ENCODE measurements at regions not wholly inside any gene's neighbourhood (a gene's known extent, or its start where the extent isn't known, plus 50 kb on each side); places are given as distances from the start of the nearest gene placed in this dataset.

DNA sequence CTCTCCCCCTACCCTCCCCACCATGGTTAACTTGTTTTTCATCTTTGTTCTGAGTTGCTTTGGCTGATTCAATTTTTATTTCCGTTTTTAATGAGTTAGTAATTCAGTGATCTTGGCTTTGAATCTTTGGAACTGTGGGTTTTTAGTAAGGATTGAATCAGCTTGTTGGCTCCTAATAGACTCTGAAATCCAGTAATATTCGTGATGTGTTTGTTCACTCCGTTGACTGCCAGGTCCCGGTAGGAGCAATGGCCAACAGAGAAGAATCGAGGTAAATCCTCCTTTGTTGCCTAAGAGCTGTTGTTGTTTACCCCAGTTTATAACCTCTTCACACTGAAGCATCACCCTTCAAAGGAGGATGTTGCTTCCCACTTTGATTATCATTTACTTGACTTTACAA lies 92.7 kb downstream of the PCSK1 start:
- TF ChIP-seq, protein P1, sequence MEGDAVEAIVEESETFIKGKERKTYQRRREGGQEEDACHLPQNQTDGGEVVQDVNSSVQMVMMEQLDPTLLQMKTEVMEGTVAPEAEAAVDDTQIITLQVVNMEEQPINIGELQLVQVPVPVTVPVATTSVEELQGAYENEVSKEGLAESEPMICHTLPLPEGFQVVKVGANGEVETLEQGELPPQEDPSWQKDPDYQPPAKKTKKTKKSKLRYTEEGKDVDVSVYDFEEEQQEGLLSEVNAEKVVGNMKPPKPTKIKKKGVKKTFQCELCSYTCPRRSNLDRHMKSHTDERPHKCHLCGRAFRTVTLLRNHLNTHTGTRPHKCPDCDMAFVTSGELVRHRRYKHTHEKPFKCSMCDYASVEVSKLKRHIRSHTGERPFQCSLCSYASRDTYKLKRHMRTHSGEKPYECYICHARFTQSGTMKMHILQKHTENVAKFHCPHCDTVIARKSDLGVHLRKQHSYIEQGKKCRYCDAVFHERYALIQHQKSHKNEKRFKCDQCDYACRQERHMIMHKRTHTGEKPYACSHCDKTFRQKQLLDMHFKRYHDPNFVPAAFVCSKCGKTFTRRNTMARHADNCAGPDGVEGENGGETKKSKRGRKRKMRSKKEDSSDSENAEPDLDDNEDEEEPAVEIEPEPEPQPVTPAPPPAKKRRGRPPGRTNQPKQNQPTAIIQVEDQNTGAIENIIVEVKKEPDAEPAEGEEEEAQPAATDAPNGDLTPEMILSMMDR (IDR thresholded peaks at IDR 0.05; ENCODE audit: low read length): no peak
- no peak for TF ChIP-seq EZH2 (IDR thresholded peaks at IDR 0.05; ENCODE audit: borderline replicate concordance, low read length)
- Histone ChIP-seq H3K27me3 (ENCODE audit: insufficient read depth, low read length) (no peaks in the 10 kb centered on the region), H3F3A (ENCODE audit: insufficient read depth, low read length) (no peaks in the 10 kb centered on the region), H3K4me1 (ENCODE audit: insufficient read depth, low read length, severe bottlenecking) (no peaks in the 10 kb centered on the region), H3K9me2 (ENCODE audit: low read depth, low read length) (no peaks in the 10 kb centered on the region), H3K4me3 (ENCODE audit: low read depth, low read length, poor library complexity, severe bottlenecking) (no peak overlapping the region), H3K79me2 (ENCODE audit: insufficient read depth, low read length) (no peaks in the 10 kb centered on the region), H4K20me1 (ENCODE audit: insufficient read depth, low read length) (no peaks in the 10 kb centered on the region), H3K27ac (ENCODE audit: low read depth, low read length, poor library complexity, severe bottlenecking) (no peak overlapping the region), H3K4me2 (ENCODE audit: low read length) (no peak overlapping the region), H3K9me3 (ENCODE audit: low read length) (no peaks in the 10 kb centered on the region), H2AFZ (ENCODE audit: low read length) (no peak overlapping the region), H3K9ac (ENCODE audit: low read length) (no peak overlapping the region), H3K36me3 (ENCODE audit: insufficient read depth, low read length) (no peaks in the 10 kb centered on the region)

DNA sequence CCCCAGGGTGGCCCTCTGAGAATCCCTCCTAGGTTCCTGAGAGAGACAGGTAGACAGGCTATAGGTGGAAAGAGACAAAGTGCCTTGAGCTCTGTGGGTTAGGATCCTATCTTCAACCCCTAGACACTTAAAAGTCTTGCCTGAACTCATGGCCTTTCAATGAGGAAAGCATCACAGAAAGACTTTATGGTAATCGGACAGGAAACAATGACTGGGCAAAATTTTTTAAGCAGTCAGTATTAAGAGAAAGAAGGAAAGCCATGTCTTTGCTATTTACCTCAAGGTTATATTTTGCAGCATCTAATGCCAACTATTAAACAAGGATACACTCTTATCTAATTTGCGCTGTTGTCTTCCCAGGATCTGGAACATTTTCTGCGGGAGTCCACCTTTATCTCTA lies 93.2 kb downstream of the PCSK1 start:
- no peak overlapping the region for H3K4me2 ChIP-seq (ENCODE audit: low read length)
- no peak for TF ChIP-seq EZH2 (IDR thresholded peaks at IDR 0.05; ENCODE audit: borderline replicate concordance, low read length)
- TF ChIP-seq, protein P1 (IDR thresholded peaks at IDR 0.05; ENCODE audit: low read length): no peak
- H3K9ac ChIP-seq (ENCODE audit: low read length): no peak overlapping the region
- H2AFZ ChIP-seq (ENCODE audit: low read length): no peak overlapping the region
- H3K27ac ChIP-seq (ENCODE audit: low read depth, low read length, poor library complexity, severe bottlenecking): no peak overlapping the region
- no peaks in the 10 kb centered on the region for H4K20me1 ChIP-seq (ENCODE audit: insufficient read depth, low read length)
- H3K4me3 ChIP-seq (ENCODE audit: low read depth, low read length, poor library complexity, severe bottlenecking): no peak overlapping the region
- H3K79me2 ChIP-seq (ENCODE audit: insufficient read depth, low read length): no peaks in the 10 kb centered on the region
- H3K27me3 ChIP-seq (ENCODE audit: insufficient read depth, low read length): no peaks in the 10 kb centered on the region
- H3K36me3 ChIP-seq (ENCODE audit: insufficient read depth, low read length): no peaks in the 10 kb centered on the region
- no peaks in the 10 kb centered on the region for H3F3A ChIP-seq (ENCODE audit: insufficient read depth, low read length)
- H3K4me1 ChIP-seq (ENCODE audit: insufficient read depth, low read length, severe bottlenecking): no peaks in the 10 kb centered on the region
- H3K9me3 ChIP-seq (ENCODE audit: low read length): no peaks in the 10 kb centered on the region
- no peaks in the 10 kb centered on the region for H3K9me2 ChIP-seq (ENCODE audit: low read depth, low read length)

DNA sequence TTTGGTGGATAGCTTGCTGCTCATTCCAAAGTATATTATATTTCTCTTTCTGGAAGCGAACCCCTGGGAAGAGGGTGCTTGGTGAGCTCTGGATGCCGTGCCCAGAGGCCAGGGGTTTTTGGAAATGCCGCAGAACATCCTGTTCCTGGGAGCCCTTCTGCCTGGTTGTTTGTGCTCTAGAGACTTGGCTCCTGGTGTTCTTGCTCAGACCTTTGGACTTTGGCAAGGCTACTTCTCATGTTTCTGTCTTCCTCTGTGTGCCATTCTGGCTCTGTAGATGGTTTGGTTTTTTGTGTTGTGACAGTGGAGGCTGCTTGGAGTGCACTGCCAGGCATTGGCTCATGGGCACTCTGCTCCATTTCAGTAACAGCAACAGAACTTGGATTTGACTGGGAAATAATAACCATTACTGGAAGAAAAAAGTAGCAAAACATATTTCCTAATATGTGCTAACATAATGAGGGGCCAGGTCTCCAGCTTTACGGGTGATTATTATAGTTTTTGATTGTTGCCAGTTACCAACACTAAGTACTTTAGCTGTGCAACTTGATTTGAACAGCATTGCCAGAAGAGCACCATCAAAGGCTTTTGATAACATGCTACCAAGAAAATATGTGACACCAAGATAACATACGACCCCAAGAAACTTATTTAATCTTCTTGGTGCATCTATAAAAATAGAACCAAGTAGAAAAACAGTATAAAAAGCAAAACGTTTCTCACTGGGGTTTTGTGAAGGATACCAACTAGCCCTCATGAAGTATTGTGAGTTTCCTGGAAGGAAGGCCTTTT lies 94.2 kb downstream of the PCSK1 start:
- H4K20me1 ChIP-seq (ENCODE audit: insufficient read depth, low read length): no peaks in the 10 kb centered on the region
- no peaks in the 10 kb centered on the region for H3K27me3 ChIP-seq (ENCODE audit: insufficient read depth, low read length)
- H3K9ac ChIP-seq (ENCODE audit: low read length): no peak overlapping the region
- H3K4me1 ChIP-seq (ENCODE audit: insufficient read depth, low read length, severe bottlenecking): no peaks in the 10 kb centered on the region
- TF ChIP-seq, protein P1 (IDR thresholded peaks at IDR 0.05; ENCODE audit: low read length): no peak
- TF ChIP-seq EZH2 (IDR thresholded peaks at IDR 0.05; ENCODE audit: borderline replicate concordance, low read length): no peak
- no peaks in the 10 kb centered on the region for H3K79me2 ChIP-seq (ENCODE audit: insufficient read depth, low read length)
- no peaks in the 10 kb centered on the region for H3K36me3 ChIP-seq (ENCODE audit: insufficient read depth, low read length)
- no peak overlapping the region for H3K4me3 ChIP-seq (ENCODE audit: low read depth, low read length, poor library complexity, severe bottlenecking)
- no peaks in the 10 kb centered on the region for H3K9me2 ChIP-seq (ENCODE audit: low read depth, low read length)
- H3K27ac ChIP-seq (ENCODE audit: low read depth, low read length, poor library complexity, severe bottlenecking): no peak overlapping the region
- no peaks in the 10 kb centered on the region for H3F3A ChIP-seq (ENCODE audit: insufficient read depth, low read length)
- no peak overlapping the region for H2AFZ ChIP-seq (ENCODE audit: low read length)
- H3K4me2 ChIP-seq (ENCODE audit: low read length): no peak overlapping the region
- H3K9me3 ChIP-seq (ENCODE audit: low read length): no peaks in the 10 kb centered on the region
